ENCODE measurements at regions not wholly inside any gene's neighbourhood (a gene's known extent, or its start where the extent isn't known, plus 50 kb on each side); places are given as distances from the start of the nearest gene placed in this dataset.

DNA sequence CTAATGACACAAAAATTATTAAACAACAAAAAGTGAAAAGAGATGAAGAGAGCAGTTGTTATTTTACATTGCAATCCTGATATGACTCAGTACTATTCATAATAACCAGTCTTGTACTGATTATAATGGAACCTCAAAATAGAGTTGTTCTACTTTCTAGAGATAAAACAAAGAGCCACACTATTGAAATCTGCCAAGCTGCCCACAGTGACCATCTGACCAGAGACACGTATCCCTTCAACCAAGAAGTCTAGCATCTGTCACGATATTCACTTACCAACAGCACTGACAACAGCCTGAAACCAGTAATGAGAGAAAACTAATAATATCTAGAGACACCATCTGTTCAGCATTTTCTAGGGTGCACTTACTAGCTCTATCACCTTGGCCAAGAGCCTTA, 466.7 kb downstream of the NKX6-1 start:
- Histone ChIP-seq H2BK15ac (ENCODE audit: low read depth, low read length) (no peak overlapping the region), H3K18ac (ENCODE audit: insufficient read length, low read depth, low read length) (no peak overlapping the region), H3K23me2 (ENCODE audit: insufficient read length, low read depth, low read length, poor library complexity, severe bottlenecking) (no peaks in the 10 kb centered on the region), H3K9me3 (ENCODE audit: control insufficient read depth, low read depth, low read length) (no peaks in the 10 kb centered on the region), H3K79me2 (ENCODE audit: insufficient read depth, low read length) (no peaks in the 10 kb centered on the region), H3K4me1 (ENCODE audit: insufficient read depth, low read length) (no peaks in the 10 kb centered on the region), H3K79me1 (ENCODE audit: insufficient read depth, low read depth, low read length, poor library complexity, severe bottlenecking) (no peaks in the 10 kb centered on the region), H2AFZ (ENCODE audit: low read length) (no peak overlapping the region), H2BK120ac (ENCODE audit: low read depth, low read length, poor library complexity, severe bottlenecking) (no peak overlapping the region), H3K9ac (ENCODE audit: extremely low read depth, insufficient read length, low read length) (no peak overlapping the region), H4K5ac (ENCODE audit: insufficient read length, low read depth, low read length) (no peak overlapping the region), H3K4me2 (ENCODE audit: insufficient read depth, insufficient read length, low read length) (no peak overlapping the region), H3K27ac (ENCODE audit: insufficient read length, low read depth, low read length) (no peak overlapping the region), H4K91ac (ENCODE audit: insufficient read length, low read depth, low read length) (no peak overlapping the region), H2BK5ac (ENCODE audit: insufficient read length, low read length) (no peak overlapping the region), H3K27me3 (ENCODE audit: insufficient read depth, low read length) (no peaks in the 10 kb centered on the region), H3K23ac (ENCODE audit: insufficient read length, low read depth, low read length) (no peak overlapping the region), H3K56ac (ENCODE audit: insufficient read length, low read depth, low read length) (no peak overlapping the region), H4K8ac (replicated peaks; ENCODE audit: insufficient read length, low read depth, low read length) (no peak overlapping the region), H3K4ac (ENCODE audit: low read depth, low read length) (no peak overlapping the region), H2BK20ac (ENCODE audit: low read depth, low read length, poor library complexity, severe bottlenecking) (no peak overlapping the region), H2AK5ac (ENCODE audit: insufficient read length, low read length) (no peak overlapping the region), H3T11ph (ENCODE audit: low read length) (no peak overlapping the region), H2BK12ac (ENCODE audit: insufficient read length, low read depth, low read length) (no peak overlapping the region), H3K14ac (ENCODE audit: insufficient read depth, low read length) (no peak overlapping the region), H4K20me1 (ENCODE audit: control insufficient read depth, insufficient read depth, insufficient read length) (no peaks in the 10 kb centered on the region)
- Mint-ChIP-seq H3K4me1 (no peaks in the 10 kb centered on the region), H3K36me3 (ENCODE audit: insufficient read depth in 1 of 3, low read depth in 3 of 3) (0 out of 7 replicates have a peak, but pooled peaks cover 0 to 2% (median 0%) of the 10 kb centered on the region in 3 experiments), H3K4me3 (no peak overlapping the region), H3K27ac (no peak overlapping the region), H3K27me3 (ENCODE audit: low read depth) (no peaks in the 10 kb centered on the region; the same call in 1 of the 2 replicates), H3K9me3 (peaks cover 0 to under 1% of the 10 kb centered on the region in 2 experiments; a peak in 1 of 5 replicates)
- TF ChIP-seq, protein P1, sequence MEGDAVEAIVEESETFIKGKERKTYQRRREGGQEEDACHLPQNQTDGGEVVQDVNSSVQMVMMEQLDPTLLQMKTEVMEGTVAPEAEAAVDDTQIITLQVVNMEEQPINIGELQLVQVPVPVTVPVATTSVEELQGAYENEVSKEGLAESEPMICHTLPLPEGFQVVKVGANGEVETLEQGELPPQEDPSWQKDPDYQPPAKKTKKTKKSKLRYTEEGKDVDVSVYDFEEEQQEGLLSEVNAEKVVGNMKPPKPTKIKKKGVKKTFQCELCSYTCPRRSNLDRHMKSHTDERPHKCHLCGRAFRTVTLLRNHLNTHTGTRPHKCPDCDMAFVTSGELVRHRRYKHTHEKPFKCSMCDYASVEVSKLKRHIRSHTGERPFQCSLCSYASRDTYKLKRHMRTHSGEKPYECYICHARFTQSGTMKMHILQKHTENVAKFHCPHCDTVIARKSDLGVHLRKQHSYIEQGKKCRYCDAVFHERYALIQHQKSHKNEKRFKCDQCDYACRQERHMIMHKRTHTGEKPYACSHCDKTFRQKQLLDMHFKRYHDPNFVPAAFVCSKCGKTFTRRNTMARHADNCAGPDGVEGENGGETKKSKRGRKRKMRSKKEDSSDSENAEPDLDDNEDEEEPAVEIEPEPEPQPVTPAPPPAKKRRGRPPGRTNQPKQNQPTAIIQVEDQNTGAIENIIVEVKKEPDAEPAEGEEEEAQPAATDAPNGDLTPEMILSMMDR (conservative IDR thresholded peaks at IDR 0.05), result no peak
- no peak for DNase-seq
- no CpG with 5 or more reads among the region's 2 CpGs for WGBS (ENCODE audit: extremely low coverage, insufficient read length, low lambda C conversion rate)
